ENCODE measurements at regions not wholly inside any gene's neighbourhood (a gene's known extent, or its start where the extent isn't known, plus 50 kb on each side); places are given as distances from the start of the nearest gene placed in this dataset.

DNA sequence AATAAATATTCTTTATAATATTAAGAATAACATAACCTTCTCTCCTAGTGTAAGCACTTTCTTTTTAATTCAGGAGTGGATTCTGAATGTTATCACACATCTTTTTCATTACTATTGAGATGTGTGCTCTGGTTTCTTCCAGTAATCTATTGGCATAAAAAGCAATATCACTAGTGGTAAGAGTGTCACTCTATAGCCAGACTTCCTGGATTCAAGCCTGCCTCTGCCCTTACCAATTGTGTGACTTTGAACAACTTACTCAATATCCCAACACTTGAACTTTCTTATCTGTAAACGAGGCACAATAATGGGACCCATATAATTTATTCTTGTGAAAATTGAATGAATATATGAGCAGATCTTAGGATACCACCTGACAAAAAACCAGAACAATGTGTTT is 71.0 kb downstream of the SEM1 start:
- no peak for DNase-seq (ENCODE audit: low read depth)

DNA sequence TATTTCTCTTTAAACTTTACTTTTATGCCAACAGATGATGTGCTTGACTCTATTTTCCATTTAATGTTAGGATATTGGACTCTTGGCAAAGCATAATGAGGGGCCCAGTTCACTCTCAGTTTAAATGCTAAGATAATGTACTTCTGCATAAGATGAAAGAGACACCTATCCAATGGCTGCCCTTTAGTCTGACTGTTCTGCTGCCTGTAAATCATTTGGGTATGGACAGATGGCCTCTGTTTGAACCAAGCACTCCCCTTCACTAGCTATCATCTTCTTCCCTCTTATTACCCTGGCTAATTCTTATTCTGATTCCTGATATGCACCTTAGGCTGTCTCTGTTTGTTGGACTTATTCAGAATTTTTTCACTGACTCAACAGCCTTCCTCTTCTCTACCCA is 72.1 kb downstream of the SEM1 start:
- DNase-seq (ENCODE audit: low read depth) = no peak

DNA sequence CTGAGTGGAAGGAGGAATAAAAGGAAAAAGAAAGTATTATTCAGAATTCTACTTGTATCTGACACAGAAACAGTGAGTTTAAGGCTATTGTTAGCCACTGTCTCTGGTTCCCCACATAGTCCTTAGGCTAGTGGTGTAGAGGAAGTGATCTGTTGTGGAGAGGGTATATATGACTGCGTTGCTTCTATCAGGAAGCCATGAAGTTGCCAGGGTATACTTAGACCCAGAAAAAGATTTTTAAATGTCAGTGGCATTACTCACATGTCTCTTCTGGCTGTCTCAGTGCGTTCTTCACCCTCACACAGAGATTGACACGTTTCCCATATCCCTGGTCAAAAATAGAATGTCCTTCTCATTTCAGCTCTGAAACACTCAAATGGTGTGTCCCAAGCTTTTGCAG is 72.7 kb downstream of the SEM1 start:
- DNase-seq (ENCODE audit: low read depth) = no peak

DNA sequence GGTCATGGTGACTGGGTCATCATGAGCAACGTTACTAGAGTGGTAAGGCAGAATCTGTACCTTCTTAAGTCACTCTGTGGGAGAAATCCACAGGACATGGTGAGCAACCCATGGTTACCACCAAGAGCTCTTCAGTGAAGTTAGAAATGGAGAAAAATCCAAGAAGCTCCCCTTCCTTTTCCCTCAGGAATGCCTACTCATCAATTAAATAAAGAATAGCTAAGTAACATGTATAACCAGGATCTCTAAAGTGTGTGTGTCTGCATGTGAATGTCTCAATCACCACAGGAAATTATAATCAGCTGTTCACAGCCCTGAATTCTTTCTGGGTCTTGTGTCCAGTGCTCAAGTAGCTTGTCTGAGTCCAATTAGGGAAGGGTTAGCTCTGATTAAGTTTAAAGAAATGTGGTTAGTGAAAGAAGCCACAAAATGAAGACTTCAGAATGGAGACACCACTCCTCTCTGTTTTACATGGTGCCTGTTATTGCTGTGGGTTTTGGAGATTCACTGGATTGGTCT is 73.2 kb downstream of the SEM1 start:
- DNase-seq (ENCODE audit: low read depth) = no peak

DNA sequence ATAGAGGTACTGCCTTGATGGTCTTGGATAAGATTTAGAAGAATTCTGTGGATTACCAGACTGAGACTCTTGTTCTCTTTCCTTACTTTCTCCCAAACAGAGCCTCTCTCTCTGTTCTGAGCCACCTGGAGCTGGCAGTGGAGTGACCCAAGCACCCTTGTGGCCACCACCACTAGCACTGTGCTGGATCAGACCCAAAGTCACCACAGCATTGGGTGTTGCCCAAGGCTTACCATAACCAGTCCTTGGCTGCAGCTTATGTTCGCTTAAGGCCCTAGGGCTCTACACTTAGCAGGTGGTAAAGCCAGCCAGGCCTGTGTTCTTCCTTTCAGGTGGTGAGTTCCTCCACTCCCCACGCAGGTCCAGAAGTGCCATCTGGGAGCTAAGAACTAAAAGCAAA is 79.8 kb downstream of the SEM1 start:
- DNase-seq (ENCODE audit: low read depth) = no peak

DNA sequence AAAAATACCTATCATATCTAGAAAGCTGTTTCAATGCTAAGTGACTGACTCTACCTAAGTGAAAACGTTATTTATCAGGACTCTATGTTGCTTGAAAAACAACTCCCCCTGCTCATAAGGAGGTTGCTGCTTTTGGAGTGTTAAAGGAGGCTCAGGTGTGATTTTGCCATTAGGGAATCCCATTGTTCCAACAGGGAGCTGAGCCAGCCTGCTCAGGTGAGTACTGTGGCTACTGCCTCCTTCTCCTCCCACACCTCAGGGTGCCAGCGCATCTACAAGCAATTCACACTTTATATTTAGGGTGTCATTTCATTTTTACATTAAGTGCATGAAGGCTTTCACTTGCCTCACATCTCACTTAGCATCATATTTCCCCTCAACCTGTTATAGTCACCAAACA is 84.7 kb downstream of the SEM1 start:
- no peak for DNase-seq (ENCODE audit: low read depth)

DNA sequence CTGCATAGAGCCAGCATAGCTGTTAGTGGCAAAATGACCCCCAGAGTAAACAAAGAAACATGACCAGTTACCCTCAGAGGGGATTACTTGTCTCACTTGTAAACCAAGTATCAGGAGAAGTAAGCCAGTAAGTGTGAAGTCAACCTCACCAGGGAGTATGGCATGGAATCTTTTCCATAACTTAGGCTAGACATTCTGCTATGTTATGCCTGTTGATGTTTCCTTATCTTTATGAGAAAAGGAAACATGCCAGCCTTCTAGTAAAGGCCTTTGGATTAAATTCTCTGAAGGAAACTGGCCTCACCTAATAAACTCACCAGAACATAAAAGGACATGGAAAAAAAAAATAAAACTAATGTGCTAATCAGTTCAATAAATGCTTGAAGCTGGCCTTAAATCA is 87.7 kb downstream of the SEM1 start:
- DNase-seq (ENCODE audit: low read depth) = no peak

DNA sequence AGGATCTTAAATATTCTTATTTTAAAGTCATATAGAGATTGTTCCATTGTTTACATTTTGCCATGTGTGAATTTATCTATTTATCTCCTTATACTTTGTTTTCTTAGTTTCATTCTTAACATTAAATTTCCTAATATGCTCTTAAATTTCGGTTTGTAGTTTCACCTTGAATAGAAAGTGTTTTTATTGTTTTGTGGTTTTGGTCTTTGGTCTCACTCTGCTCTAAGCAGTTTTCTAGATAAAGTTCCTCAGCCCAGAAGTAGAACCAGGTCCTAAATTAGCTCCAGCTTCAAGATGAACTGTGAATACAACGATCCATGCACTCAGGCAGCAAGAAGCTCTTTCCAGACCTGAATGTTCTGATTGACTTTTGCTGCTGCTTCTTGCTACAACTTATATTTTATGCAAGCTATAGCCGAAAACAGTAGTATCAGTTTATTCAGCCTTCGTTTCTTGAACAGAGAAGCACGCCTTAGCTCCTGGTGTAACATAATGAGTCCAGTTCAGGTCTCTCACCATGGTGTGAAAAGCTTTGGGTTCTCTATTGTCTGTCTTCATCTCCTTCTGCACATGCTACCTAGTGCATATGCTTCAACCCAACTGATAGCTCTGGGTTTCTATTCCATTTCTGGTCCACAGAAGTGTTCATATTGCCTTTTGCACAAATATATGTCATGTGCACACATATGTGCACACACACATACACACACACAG is 95.3 kb downstream of the SEM1 start:
- no peak for DNase-seq (ENCODE audit: low read depth)

DNA sequence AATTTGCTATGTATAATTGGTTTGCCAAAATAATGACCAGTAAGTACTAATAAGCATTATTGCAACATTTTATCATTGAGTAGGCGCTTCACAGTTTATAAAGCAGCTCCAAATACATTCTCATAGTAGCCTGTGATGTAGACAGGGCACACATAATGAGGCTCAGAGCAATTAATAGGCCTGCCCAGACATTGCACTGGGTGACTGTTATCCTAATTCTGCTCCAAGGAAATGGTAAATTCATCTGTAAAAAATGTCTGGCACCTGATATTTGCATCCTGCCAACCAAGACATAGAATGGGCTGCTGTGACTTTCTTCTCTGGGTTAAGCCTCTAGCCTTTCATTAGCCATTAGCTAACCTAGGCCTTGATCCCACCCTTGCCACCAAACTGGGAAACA is 97.6 kb downstream of the SEM1 start:
- no peak for DNase-seq (ENCODE audit: low read depth)

DNA sequence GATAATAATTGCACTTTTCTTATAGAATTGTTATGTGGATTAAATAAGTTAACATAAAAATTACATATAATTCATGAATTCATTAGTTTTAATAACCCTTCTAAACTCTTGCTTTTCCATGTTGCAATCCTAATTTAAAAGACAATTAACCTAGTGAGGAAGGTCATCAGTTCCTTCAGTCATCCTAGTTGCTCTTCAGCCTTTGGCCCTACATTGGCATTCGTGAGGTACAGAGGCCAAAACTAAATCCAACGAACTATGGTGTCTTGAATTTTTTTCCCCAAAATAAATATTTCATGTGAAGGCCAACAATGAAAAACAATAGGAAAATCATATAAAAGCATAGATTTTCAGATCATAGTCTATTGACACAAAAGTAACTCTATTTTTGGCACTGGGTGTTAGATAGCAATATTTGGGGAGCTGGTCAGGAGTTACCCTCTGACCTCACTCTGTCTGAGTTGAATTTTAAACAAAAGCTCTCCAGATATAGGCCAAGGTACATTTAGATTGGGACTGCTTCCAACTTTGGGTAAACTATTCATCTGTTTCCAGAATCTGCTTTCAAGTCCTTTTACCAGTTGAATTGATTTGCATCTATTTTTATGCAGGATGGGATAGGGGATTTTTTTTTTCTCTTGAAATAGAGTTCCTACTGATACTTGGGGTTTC is 104.5 kb downstream of the SEM1 start:
- no peak for DNase-seq (ENCODE audit: low read depth)

DNA sequence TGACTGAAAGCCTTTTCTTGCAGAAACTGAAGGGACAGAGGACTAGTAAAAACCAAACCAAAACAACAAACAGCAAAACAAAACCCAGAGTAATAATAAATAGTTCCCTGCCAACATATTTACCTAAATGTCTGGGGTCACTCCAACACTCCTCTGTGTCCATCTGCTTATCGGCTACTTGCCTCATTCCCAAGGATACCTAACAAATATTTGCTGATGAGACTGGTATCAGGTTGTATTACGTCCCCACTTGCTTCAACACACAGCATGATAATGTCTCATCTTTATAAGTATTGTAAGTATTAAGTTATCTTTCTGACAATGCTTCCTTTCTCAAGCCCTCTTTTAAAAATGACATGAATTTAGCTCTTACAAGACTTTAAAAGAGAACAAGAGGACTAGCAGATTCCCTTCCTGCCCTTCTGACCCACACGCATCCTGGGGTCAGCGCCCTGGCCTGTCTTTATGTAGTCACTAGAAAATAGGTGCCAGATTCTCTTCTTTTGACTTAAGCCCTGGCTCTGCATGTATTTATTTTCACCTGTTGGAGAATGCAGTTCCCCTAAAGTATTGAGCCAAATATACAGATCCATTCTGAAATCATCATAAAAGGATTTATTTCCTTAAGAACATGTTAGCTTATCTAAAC is 110.2 kb downstream of the SEM1 start:
- DNase-seq (ENCODE audit: low read depth) = no peak

DNA sequence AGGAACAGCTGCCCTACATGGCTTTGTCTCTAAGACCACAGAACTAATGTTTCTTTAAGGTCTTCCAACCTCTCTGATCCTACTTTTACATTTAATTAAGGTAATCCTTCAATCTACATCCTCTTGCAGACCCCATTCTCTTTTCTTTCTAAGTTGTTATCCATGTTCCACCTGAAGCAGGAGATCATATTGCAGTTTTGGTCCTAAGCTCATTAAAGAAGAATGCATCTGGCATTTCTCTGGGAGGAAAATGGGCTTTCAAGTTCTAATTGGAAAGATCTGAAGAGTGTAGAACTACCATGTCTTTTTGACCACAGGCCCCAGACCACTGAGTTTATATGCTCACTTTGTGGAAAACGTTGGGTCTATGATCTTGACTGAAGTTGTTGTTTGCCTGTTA is 111.2 kb downstream of the SEM1 start:
- DNase-seq (ENCODE audit: low read depth) = no peak

DNA sequence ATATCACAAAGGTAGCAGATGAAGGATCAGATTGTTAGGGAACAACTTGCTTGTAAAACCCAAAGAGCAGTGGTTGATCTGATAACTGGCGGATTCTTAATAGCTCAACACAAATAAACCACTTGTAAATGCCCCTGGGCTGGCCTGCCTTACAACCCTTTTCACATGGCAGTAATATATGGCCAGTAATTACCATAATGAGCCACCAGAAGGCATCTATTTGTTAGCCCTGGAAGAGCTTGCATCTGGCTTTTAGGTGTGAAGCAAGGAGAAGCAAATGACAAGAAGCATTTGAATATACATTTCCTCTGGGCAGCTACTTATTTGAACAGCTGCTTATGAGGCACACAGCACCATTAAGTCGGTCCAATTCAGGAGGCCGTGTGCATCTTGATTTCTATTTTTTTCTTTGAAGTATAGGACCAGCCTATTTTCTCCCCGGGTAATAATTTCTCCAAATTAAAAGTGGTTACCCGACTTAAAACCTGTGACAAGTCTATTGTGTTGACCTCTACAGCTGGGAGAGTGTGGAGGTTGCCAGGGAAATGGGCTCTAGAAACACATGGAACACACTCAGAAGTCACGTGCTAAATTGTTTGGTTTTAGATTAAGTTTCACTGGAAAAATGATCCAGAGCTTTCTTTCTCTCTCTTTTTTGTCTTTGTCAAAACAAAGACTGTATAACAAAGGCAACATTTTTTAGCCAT is 113.4 kb downstream of the SEM1 start:
- no peak for DNase-seq (ENCODE audit: low read depth)

DNA sequence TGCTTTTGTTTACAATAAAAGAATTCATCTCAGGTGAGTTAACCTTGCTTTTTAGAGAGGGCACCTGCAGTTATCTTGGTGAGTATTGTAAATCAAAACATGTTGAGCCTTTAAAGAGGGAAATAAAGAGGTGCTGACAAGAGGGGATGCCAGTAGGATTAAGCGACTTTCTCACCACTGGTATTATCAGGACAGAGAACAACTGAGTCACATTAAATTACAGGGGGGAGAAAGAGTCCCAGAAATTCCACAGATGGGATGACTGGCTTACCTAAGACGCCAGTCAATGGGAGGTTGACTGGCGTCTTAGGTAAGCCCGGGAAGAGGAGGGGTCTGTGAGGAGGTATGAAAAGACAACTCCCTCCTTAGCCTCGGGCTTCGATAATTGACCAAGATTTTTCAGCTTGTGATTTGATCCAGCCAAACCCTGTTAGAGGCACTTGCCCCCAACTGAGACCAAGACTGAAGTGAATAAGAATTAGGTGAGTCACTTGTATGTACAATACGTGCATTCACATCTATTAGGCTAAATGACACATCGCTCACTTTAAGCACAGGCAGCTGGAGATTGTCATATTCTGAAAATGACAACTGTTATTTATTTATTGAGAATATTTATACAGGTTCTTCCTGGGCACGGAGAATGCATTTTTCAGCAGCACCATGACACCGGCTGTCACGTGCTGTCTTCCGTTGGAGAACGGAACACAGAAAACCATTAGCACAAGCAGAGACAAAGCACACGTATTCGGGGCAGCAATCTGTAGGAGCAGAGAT is 117.6 kb downstream of the SEM1 start:
- no peak for DNase-seq (ENCODE audit: low read depth)

DNA sequence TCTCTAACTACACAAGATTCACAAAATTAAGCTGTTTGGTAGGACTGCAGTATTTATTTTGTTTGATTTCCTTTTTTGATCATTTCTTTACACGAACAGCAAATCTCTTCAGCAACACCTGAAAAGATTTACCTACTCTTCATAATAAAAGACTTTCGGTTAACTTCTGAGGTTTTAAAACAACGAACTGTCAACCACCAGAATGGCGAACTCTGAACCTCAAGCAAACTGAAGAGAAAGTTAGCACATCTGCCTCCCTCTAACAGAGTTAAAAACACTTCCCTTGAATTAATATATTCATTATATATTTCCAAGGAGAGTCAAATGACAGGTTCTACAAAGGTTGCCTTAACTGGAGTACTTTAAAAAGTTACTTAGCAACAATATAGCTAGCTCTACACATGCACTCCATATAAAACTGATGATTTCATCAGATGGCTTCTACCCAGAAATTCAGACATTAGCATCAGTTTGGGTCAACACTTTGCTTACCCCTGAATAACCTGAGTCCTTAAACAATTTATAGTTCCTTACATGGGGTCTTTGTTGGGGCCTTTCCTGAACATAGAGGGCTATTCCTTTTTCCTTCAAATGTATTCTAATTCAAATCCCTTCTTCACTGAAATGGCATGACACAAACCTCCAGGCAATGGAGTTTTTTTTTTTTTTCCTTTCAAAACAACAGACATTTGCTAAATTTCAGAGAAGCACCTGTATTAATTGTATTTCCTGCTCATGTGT is 118.3 kb downstream of the SEM1 start:
- no peak for DNase-seq (ENCODE audit: low read depth)

DNA sequence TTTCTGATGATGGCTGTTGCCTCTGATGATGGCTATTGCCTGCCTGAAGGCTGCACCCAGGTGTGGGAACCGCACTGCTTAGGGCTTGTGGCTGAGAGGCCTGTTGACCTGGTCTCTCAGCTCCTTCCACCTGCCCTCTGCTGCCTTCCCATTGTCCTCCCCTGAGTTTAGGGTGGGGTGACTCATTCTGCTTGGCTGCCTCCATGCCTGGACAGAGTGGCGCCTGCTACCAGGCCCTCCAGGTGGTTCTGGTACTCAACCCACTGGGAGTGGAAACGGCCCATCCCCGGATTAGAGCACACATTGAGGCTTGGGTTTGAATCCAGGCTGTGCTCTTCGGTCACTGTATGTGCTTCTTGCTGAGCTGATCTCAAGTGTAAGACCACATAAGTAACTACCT is 120.6 kb downstream of the SEM1 start:
- no peak for DNase-seq (ENCODE audit: low read depth)

DNA sequence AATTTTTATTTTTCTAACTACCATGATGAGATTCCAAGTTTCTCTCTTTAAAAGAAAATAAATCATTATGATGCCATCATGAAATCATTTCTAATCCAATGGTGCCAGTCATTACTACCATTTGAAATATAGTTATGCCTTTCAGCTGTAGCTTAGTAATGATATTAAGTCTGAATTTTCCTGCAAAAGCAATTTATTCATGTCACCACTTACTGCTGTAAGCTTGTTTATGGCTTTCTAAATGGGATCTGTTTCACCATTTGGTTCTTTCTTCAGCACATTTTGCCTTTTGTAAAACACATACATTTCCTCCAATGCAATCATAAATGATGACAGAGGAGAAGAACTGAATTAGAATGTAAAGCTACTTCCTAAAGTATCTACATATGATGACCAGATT is 130.5 kb downstream of the SEM1 start:
- DNase-seq (ENCODE audit: low read depth) = no peak

DNA sequence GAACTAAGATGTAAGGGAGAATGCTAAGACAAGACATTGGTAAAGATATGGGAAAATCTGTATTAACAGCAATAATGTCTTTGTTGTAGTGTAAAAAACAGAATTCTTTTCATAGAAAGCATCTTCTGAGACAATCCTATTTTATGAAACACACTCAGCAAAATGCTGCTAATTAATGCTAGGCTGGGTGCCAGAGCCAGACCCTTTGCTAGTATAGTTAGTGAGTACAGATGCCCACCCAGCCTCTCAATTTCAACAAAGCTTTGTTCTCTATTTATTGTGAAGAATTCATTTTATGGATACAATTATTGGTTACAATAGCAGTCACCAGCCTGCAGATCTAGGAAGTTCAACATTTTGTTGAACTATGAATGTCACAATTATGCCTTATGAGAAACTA is 131.0 kb downstream of the SEM1 start:
- DNase-seq (ENCODE audit: low read depth) = no peak

DNA sequence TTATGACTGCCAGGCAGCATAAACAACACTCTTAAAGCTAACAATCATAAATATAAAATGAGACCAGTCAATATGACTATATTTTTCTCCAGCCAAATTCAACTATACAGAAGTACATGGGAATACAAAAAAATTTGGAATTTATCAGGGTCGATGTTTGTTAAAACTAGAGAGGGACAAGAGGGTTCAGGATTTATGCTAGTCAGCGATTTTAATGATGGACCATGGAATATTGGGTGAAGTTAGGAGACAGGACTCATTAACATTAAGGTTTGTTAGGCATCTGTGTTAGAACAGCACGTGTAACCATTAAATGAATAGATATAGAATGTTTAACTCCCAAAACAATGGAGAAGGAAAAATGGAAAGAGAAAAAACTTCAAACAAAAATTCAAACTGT is 146.2 kb downstream of the SEM1 start:
- no peak for DNase-seq (ENCODE audit: low read depth)

DNA sequence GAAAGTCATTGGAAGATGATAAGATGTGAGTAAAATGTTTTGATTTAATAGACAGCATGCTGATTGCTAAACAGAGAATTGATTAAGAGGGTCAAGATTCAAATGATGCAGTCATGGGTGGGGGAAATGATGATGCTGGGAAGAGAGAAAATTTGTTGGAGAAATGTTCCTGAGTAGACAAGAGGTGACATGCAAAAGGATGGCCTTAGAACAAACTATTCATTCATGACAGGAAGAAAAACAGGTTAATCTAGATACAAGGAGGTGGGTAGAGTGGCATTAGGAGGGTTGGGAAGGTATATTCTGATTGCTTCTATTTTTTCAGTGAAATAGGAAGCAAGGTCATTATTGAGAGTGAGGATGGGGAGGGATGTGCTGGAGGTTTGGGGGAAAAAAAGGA is 146.7 kb downstream of the SEM1 start:
- DNase-seq (ENCODE audit: low read depth) = no peak

DNA sequence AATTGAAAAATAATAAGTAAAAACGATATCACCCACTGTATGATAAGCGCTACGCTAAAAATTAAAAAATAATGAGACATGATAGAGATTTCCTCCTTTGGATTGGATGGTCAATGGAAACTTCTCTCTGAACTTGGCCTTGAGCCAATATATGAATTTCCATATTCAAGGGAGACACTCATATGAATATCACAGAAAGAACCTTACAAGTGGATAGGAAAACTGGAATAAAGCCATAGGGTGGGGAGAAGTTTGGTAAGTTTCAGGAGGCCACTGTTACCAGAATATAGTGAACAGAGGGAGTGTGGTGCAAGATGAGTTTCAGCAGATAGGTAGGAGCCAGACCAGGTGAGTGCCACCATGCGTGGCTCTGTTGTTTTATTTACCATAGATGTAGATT is 147.2 kb downstream of the SEM1 start:
- no peak for DNase-seq (ENCODE audit: low read depth)
